ENCODE measurements at regions not wholly inside any gene's neighbourhood (a gene's known extent, or its start where the extent isn't known, plus 50 kb on each side); places are given as distances from the start of the nearest gene placed in this dataset.

DNA sequence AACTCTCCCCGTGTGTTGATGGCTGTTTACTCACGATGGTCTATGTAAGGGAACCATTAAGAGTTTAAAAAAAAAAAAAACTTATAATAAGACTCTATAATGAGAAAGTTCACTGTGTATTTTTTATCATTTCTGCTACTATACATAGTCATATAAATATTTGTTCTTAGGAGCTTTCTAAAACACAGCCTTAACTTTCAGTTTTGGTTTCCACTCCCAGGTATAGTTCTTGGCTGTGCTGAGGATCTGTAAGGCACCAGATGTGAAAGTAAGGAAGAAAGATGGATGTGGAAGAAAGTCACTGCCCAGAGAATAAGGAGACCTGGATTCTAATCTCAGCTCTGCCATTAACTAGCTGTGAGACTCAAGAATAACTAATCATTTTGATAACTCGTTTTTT is 101.9 kb upstream of the THBS1 start (continued):
- TF ChIP-seq GTF2F1 (IDR thresholded peaks at IDR 0.05; ENCODE audit: borderline replicate concordance, low read depth, low read length) = no peak

DNA sequence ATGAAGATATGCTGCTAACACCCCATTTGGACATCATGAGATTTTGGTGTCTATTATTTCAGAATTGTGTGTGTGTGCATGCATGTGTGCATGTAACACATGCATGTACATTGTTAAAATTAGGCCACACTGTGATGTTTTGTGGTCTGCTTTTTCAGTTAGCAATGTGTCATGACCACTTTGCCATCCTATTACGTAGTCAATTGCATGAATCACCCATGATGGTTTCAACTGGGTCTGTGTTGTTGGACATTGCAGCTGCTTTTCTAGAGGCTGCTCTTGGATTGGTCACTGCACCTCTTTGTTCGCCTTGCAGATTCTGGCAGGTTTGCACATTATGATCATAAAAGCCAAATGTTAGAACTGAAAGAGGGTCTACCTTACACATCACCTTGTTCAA is 101.0 kb upstream of the THBS1 start:
- Histone ChIP-seq H3K4me2 (ENCODE audit: insufficient read depth in 1 of 2, low read depth in 2 of 2, low read length in 2 of 2) (no peak overlapping the region), H3K79me2 (ENCODE audit: control insufficient read depth in 1 of 2, insufficient read depth in 2 of 2, low read length in 2 of 2) (no peaks in the 10 kb centered on the region), H3K36me3 (ENCODE audit: control insufficient read depth in 2 of 4, insufficient read depth in 4 of 4, low read length in 3 of 4) (no peaks in the 10 kb centered on the region), H2BK5ac (ENCODE audit: low read depth, low read length) (no peak overlapping the region), H2AFZ (ENCODE audit: low read length) (no peak overlapping the region), H3K9me3 (ENCODE audit: insufficient read depth in 2 of 2, low read depth in 1 of 2, low read length in 1 of 2) (no peaks in the 10 kb centered on the region), H3K4ac (replicated peaks; ENCODE audit: insufficient read length, low read depth, low read length) (no peak overlapping the region), H3K27me3 (replicated peaks in 1 of 4; ENCODE audit: control insufficient read depth in 3 of 4, extremely low read depth in 1 of 4, insufficient read depth in 3 of 4, low read length in 3 of 4) (no peaks in the 10 kb centered on the region), H2BK12ac (ENCODE audit: low read depth, low read length) (no peak overlapping the region), H3K27ac (ENCODE audit: low read depth, low read length) (no peak overlapping the region), H2BK20ac (ENCODE audit: low read length) (no peak overlapping the region), H3K4me1 (replicated peaks in 1 of 4; ENCODE audit: control insufficient read depth in 3 of 4, insufficient read depth in 4 of 4, low read length in 3 of 4) (no peaks in the 10 kb centered on the region), H2AK5ac (ENCODE audit: low read depth, low read length) (no peak overlapping the region), H4K5ac (ENCODE audit: insufficient read length, low read depth, low read length) (no peak overlapping the region), H3K56ac (replicated peaks; ENCODE audit: insufficient read length, low read depth, low read length) (no peak overlapping the region), H4K8ac (ENCODE audit: extremely low read depth, insufficient read depth, low read length) (no peak overlapping the region), H2BK120ac (replicated peaks; ENCODE audit: low read depth, low read length) (no peak overlapping the region), H2BK15ac (ENCODE audit: low read length) (no peak overlapping the region), H3K23me2 (ENCODE audit: low read depth, low read length) (no peaks in the 10 kb centered on the region), H4K91ac (replicated peaks; ENCODE audit: insufficient read length, low read length) (no peak overlapping the region), H3K18ac (ENCODE audit: extremely low read depth, low read length) (no peak overlapping the region), H3K23ac (ENCODE audit: insufficient read length) (no peak overlapping the region), H3K9ac (replicated peaks in 1 of 4; ENCODE audit: extremely low read depth in 1 of 4, low read depth in 3 of 4, low read length in 3 of 4) (no peak overlapping the region), H3K14ac (ENCODE audit: insufficient read length) (no peak overlapping the region), H4K20me1 (replicated peaks in 1 of 2; ENCODE audit: control insufficient read depth in 1 of 2, insufficient read depth in 2 of 2, low read length in 2 of 2) (no peaks in the 10 kb centered on the region), H3K79me1 (ENCODE audit: low read depth, low read length) (no peaks in the 10 kb centered on the region), H3K4me3 (ENCODE audit: extremely low read depth in 1 of 4, insufficient read depth in 2 of 4, low read depth in 3 of 4, low read length in 4 of 4) (no peak overlapping the region)
- 93% methylated on average over 2 of the region's 2 CpGs; no CpG with 5 or more reads in 1 of the 2 experiments for WGBS, 2 experiments (ENCODE audit: extremely low coverage in 1 of 2, insufficient coverage in 1 of 2, insufficient read length in 1 of 2, insufficient replicate concordance in 2 of 2, low coverage in 1 of 2, low lambda C conversion rate in 2 of 2, missing lambda C conversion rate in 1 of 2)
- ChIA-PET CTCF (ENCODE audit: partially characterized antibody) (interaction anchor here (1.2 kb wide), 1 partner anchor 275 kb away, joined by 3 read pairs; no protein-coding TSS in a partner anchor), POLR2A (ENCODE audit: partially characterized antibody) (no interaction called here)
- FAIRE-seq (no peak), DNase-seq (ENCODE audit: low read depth in 1 of 2, low spot score in 2 of 2) (no peak)
- TF ChIP-seq SRF (IDR thresholded peaks at IDR 0.05; ENCODE audit: low read depth, low read length) (no peak), POLR2A (IDR thresholded peaks at IDR 0.05; ENCODE audit: control extremely low read depth in 1 of 2, low read depth in 2 of 2, low read length in 2 of 2) (no peak), CHD1 (IDR thresholded peaks at IDR 0.05; ENCODE audit: low read depth, low read length) (no peak), JUN (IDR thresholded peaks at IDR 0.05; ENCODE audit: low read depth, low read length) (no peak), EGR1 (IDR thresholded peaks at IDR 0.05; ENCODE audit: borderline replicate concordance, low read depth, low read length) (no peak), BRCA1 (IDR thresholded peaks at IDR 0.05; ENCODE audit: low read depth, low read length) (no peak), SIN3A (conservative IDR thresholded peaks at IDR 0.05 in 1 of 2, IDR thresholded peaks at IDR 0.05 in 1 of 2; ENCODE audit: low read depth in 1 of 2, low read length in 2 of 2) (no peak), SP4 (IDR thresholded peaks at IDR 0.05; ENCODE audit: low read length) (no peak), SIRT6 (IDR thresholded peaks at IDR 0.05; ENCODE audit: low read length) (no peak), CEBPB (IDR thresholded peaks at IDR 0.05; ENCODE audit: low read depth, low read length) (no peak), TAF7 (optimal IDR thresholded peaks at IDR 0.05; ENCODE audit: borderline replicate concordance, low read depth, low read length) (no peak), TEAD4 (IDR thresholded peaks at IDR 0.05; ENCODE audit: low read depth, low read length) (no peak), HDAC6 (IDR thresholded peaks at IDR 0.05; ENCODE audit: low read depth, low read length) (no peak)
- TF ChIP-seq, protein P1, sequence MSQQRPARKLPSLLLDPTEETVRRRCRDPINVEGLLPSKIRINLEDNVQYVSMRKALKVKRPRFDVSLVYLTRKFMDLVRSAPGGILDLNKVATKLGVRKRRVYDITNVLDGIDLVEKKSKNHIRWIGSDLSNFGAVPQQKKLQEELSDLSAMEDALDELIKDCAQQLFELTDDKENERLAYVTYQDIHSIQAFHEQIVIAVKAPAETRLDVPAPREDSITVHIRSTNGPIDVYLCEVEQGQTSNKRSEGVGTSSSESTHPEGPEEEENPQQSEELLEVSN (IDR thresholded peaks at IDR 0.05) = no peak
